Loucy (cell line): ENCODE measurements at regions not wholly inside any gene's neighbourhood (a gene's known extent, or its start where the extent isn't known, plus 50 kb on each side); places are given as distances from the start of the nearest gene placed in this dataset.

ENCODE experiments used
- CTCF ChIP-seq: fragments of 200-600 bp; sonication (generic); conservative IDR thresholded peaks from 2 replicates; pipeline ENCODE4 v1.5.1; 2014; ENCODE audit warnings: mild to moderate bottlenecking, antibody characterized with exemption, low read length
- EZH2phosphoT487 ChIP-seq: fragments of 200-600 bp; IDR thresholded peaks from 2 replicates; pipeline ENCODE4 v1.6.1; 2018; ENCODE audit warnings: antibody characterized with exemption, mild to moderate bottlenecking, moderate library complexity, borderline replicate concordance

GRCh38 chr4:13681570-13681969 lies 54.0 kb upstream of the BOD1L1 start:
- TF ChIP-seq CTCF (no peak), EZH2phosphoT487 (no peak)
